ENCODE measurements at regions not wholly inside any gene's neighbourhood (a gene's known extent, or its start where the extent isn't known, plus 50 kb on each side); places are given as distances from the start of the nearest gene placed in this dataset.
"Not testable (repeated sequence)": the region's sequence is repeated elsewhere in the genome, so short reads cannot be mapped to it uniquely, and the experiment has no call there.

DNA sequence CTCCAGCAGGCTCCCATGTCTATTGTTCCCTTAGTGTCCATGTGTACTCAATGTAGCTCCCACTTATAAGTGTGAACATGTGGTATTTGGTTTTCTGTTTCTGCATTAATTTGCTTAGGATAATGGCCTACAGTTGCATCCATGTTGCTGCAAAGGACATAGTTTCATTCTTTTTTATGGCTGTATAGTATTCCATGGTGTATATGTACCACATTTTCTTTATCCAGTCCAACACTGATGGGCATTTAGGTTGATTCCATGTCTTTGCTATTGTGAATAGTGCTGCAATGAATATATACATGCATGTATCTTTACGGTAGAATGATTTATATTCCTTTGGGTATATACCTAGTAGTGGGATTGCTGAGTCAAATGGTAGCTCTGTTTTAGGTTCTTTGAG is 116.5 kb upstream of the UGP2 start:
- TF ChIP-seq, protein P1, sequence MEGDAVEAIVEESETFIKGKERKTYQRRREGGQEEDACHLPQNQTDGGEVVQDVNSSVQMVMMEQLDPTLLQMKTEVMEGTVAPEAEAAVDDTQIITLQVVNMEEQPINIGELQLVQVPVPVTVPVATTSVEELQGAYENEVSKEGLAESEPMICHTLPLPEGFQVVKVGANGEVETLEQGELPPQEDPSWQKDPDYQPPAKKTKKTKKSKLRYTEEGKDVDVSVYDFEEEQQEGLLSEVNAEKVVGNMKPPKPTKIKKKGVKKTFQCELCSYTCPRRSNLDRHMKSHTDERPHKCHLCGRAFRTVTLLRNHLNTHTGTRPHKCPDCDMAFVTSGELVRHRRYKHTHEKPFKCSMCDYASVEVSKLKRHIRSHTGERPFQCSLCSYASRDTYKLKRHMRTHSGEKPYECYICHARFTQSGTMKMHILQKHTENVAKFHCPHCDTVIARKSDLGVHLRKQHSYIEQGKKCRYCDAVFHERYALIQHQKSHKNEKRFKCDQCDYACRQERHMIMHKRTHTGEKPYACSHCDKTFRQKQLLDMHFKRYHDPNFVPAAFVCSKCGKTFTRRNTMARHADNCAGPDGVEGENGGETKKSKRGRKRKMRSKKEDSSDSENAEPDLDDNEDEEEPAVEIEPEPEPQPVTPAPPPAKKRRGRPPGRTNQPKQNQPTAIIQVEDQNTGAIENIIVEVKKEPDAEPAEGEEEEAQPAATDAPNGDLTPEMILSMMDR (IDR thresholded peaks at IDR 0.05; ENCODE audit: low read length), result not testable (repeated sequence)
- not testable (repeated sequence) for TF ChIP-seq EZH2 (IDR thresholded peaks at IDR 0.05; ENCODE audit: borderline replicate concordance, low read length)
